Nephron progenitor cell (in vitro differentiated cells): ENCODE measurements at regions not wholly inside any gene's neighbourhood (a gene's known extent, or its start where the extent isn't known, plus 50 kb on each side); places are given as distances from the start of the nearest gene placed in this dataset.

Experiments
- DNase-seq: peaks from one replicate; pipeline ENCODE4 v3.0.0; 2021
- H3K27ac Mint-ChIP-seq: 2 replicates; pipeline ENCODE4 v1.8.0; 2021; ENCODE audit warnings: mild to moderate bottlenecking, moderate library complexity, mixed read lengths
- H3K27me3 Mint-ChIP-seq: 2 replicates; pipeline ENCODE4 v1.8.0; 2021; ENCODE audit warnings: mild to moderate bottlenecking, low read depth, mixed read lengths; ENCODE audit not compliant: poor library complexity
- H3K36me3 Mint-ChIP-seq: 2 replicates; pipeline ENCODE4 v1.8.0; 2021; ENCODE audit warnings: low read depth, mixed read lengths
- H3K4me1 Mint-ChIP-seq: 2 replicates; pipeline ENCODE4 v1.8.0; 2021; ENCODE audit warnings: mixed read lengths
- H3K4me3 Mint-ChIP-seq: 2 replicates; pipeline ENCODE4 v1.8.0; 2021; ENCODE audit warnings: mild to moderate bottlenecking, moderate library complexity, mixed read lengths
- H3K9me3 Mint-ChIP-seq: 2 replicates; pipeline ENCODE4 v1.8.0; 2021; ENCODE audit warnings: mild to moderate bottlenecking, moderate library complexity, mixed read lengths
- CTCF ChIP-seq: fragments of 200-600 bp; sonication (generic); IDR thresholded peaks from 2 replicates; pipeline ENCODE4 v1.5.0; 2021; ENCODE audit warnings: antibody characterized with exemption

GRCh38 chr11:133714471-133715375, 130.6 kb downstream of the SPATA19 start:
- Mint-ChIP-seq H3K27me3 (peaks cover 25% of the 10 kb centered on the region), H3K4me3 (no peak overlapping the region), H3K9me3 (no peaks in the 10 kb centered on the region), H3K27ac (no peak overlapping the region), H3K36me3 (no peaks in the 10 kb centered on the region), H3K4me1 (peaks cover 14% of the 10 kb centered on the region)
- TF ChIP-seq CTCF = no peak
- no peak for DNase-seq

GRCh38 chr11:133713844-133714243, 131.5 kb downstream of the SPATA19 start:
- H3K27ac Mint-ChIP-seq = no peak overlapping the region
- H3K4me3 Mint-ChIP-seq = no peak overlapping the region
- H3K4me1 Mint-ChIP-seq = peaks cover 14% of the 10 kb centered on the region
- no peak for TF ChIP-seq CTCF
- peaks cover 25% of the 10 kb centered on the region for H3K27me3 Mint-ChIP-seq
- H3K9me3 Mint-ChIP-seq = no peaks in the 10 kb centered on the region
- no peak for DNase-seq
- H3K36me3 Mint-ChIP-seq = no peaks in the 10 kb centered on the region

- DNase-seq = no peak
- H3K4me3 Mint-ChIP-seq = no peak overlapping the region
- H3K4me1 Mint-ChIP-seq = peaks cover 11% of the 10 kb centered on the region
- H3K36me3 Mint-ChIP-seq = no peaks in the 10 kb centered on the region
- H3K27ac Mint-ChIP-seq = no peak overlapping the region
- no peaks in the 10 kb centered on the region for H3K9me3 Mint-ChIP-seq
- peaks cover 25% of the 10 kb centered on the region for H3K27me3 Mint-ChIP-seq
- no peak for TF ChIP-seq CTCF
Observed at GRCh38 chr11:133713406-133713805, 131.9 kb downstream of the SPATA19 start.

- H3K36me3 Mint-ChIP-seq = no peaks in the 10 kb centered on the region
- no peak overlapping the region for H3K4me3 Mint-ChIP-seq
- no peaks in the 10 kb centered on the region for H3K9me3 Mint-ChIP-seq
Observed at GRCh38 chr11:133712051-133712560, 133.2 kb downstream of the SPATA19 start.

GRCh38 chr11:133711545-133711944, 133.8 kb downstream of the SPATA19 start:
- no peak overlapping the region for H3K27ac Mint-ChIP-seq
- no peak for TF ChIP-seq CTCF

More at GRCh38 chr11:133712051-133712560, 133.2 kb downstream of the SPATA19 start:
- Mint-ChIP-seq H3K27me3 (peaks cover 26% of the 10 kb centered on the region), H3K27ac (no peak overlapping the region), H3K4me1 (peaks cover 2% of the 10 kb centered on the region)
- no peak for DNase-seq
- TF ChIP-seq CTCF = no peak

More at GRCh38 chr11:133711545-133711944, 133.8 kb downstream of the SPATA19 start:
- H3K9me3 Mint-ChIP-seq = no peaks in the 10 kb centered on the region
- no peak for DNase-seq
- H3K36me3 Mint-ChIP-seq = no peaks in the 10 kb centered on the region
- no peak overlapping the region for H3K4me3 Mint-ChIP-seq
- peaks cover 27% of the 10 kb centered on the region for H3K27me3 Mint-ChIP-seq
- H3K4me1 Mint-ChIP-seq = no peaks in the 10 kb centered on the region
